HepG2 (cell line): ENCODE measurements at regions not wholly inside any gene's neighbourhood (a gene's known extent, or its start where the extent isn't known, plus 50 kb on each side); places are given as distances from the start of the nearest gene placed in this dataset.

Experiments used
- ATAC-seq: fragments of 200-7000 bp; cut with Tn5 transposase; 3 replicates; pipeline ENCODE4 v1.9.1; 2020; ENCODE audit warnings: mild to moderate bottlenecking, moderate library complexity
- BruUV-seq: library from RNA; stranded (reverse); fragments of 400-500 nt; replicated peaks from 2 replicates; lab custom pipeline; 2021; lab: Mats Ljungman, UMichigan
- CTCF ChIA-PET: fragments of 300-600 bp; formaldehyde crosslinking; extraction: SDS; loops from one replicate; lab custom pipeline; 2021; ENCODE audit warnings: low total read pairs, inconsistent platforms, low intra/inter-chr PET ratio; lab: Yijun Ruan, JAX
- POLR2A ChIA-PET: fragments of 350-600 bp; sonication (Branson Sonifier 250); formaldehyde crosslinking; loops from one replicate; lab custom pipeline; 2020; ENCODE audit warnings: antibody characterized with exemption, inconsistent platforms; lab: Yijun Ruan, JAX
- DNase-seq: peaks from one replicate; pipeline ENCODE4 v3.0.0-alpha.2; 2015; ENCODE audit warnings: low spot score
- FAIRE-seq: peaks from 3 replicates; lab custom pipeline; 2011; peaks lifted over from hg19 to GRCh38; lab: Jason Lieb, UNC
- H2AFZ ChIP-seq: one replicate; pipeline ENCODE4 v1.6.1; 2011; ENCODE audit warnings: low read length, inconsistent platforms
- H3K27ac ChIP-seq: fragments of 300-600 bp; 3 replicates; pipeline ENCODE4 v1.8.0; 2011; ENCODE audit warnings: mixed run types, mild to moderate bottlenecking, mixed read lengths, low read length, inconsistent platforms; ENCODE audit not compliant: insufficient read depth; ENCODE audit errors: extremely low read length
- H3K27me3 ChIP-seq, 2 experiments: fragments of 200-600 bp in 1 of 2; 2 replicates in 1 of 2; 3 replicates in 1 of 2; pipeline versions ENCODE4 v1.6.0 to v1.8.0; 2011; ENCODE audit warnings: low read length in 2 of 2, mild to moderate bottlenecking in 2 of 2, moderate library complexity in 2 of 2, inconsistent platforms in 1 of 2; ENCODE audit not compliant: insufficient read depth in 2 of 2, control insufficient read depth in 1 of 2
- H3K36me3 ChIP-seq, 2 experiments: fragments of 200-600 bp in 1 of 2; replicated peaks in 1 of 2; 2 replicates in 1 of 2; 3 replicates in 1 of 2; pipeline versions ENCODE4 v1.5.1 to v1.8.0; 2011; ENCODE audit warnings: low read length in 2 of 2, inconsistent platforms in 1 of 2; ENCODE audit not compliant: insufficient read depth in 2 of 2, control insufficient read depth in 1 of 2
- H3K4me1 ChIP-seq: 2 replicates; pipeline ENCODE4 v1.5.1; 2012; ENCODE audit warnings: low read length, inconsistent platforms; ENCODE audit not compliant: insufficient read depth
- H3K4me2 ChIP-seq: 2 replicates; pipeline ENCODE4 v1.6.0; 2011; ENCODE audit warnings: low read depth, low read length, inconsistent platforms
- H3K4me3 ChIP-seq, 3 experiments: fragments of 200-600 bp in 1 of 3; sonication (generic), shearing (Covaris generic) in 1 of 3; replicated peaks in 1 of 3; 2 replicates each; pipeline ENCODE4 v1.5.1; 2011 to 2016; ENCODE audit warnings: low read length in 3 of 3, inconsistent platforms in 2 of 3, low read depth in 2 of 3, mild to moderate bottlenecking in 2 of 3, control low read depth in 1 of 3, mixed read lengths in 1 of 3; ENCODE audit not compliant: insufficient read depth in 1 of 3
- H3K79me2 ChIP-seq: one replicate; pipeline ENCODE4 v1.6.1; 2011; ENCODE audit warnings: low read length, inconsistent platforms; ENCODE audit not compliant: insufficient read depth
- H3K9ac ChIP-seq: 2 replicates; pipeline ENCODE4 v1.6.0; 2011; ENCODE audit warnings: mild to moderate bottlenecking, low read depth, low read length, inconsistent platforms; ENCODE audit not compliant: insufficient read depth
- H3K9me3 ChIP-seq: 2 replicates; pipeline ENCODE4 v1.5.1; 2012; ENCODE audit warnings: mild to moderate bottlenecking, low read length
- H4K20me1 ChIP-seq: 2 replicates; pipeline ENCODE4 v1.6.0; 2011; ENCODE audit warnings: inconsistent platforms, mild to moderate bottlenecking, low read length, moderate library complexity; ENCODE audit not compliant: insufficient read depth
- ATF6 ChIP-seq: sonication (generic); formaldehyde crosslinking; conservative IDR thresholded peaks from 2 replicates; pipeline ENCODE4 v1.4.0; 2020; ENCODE audit warnings: missing genetic modification reagents
- BCL3 ChIP-seq: sonication (generic); formaldehyde crosslinking; IDR thresholded peaks from 2 replicates; pipeline ENCODE4 v1.5.1; 2020; ENCODE audit warnings: mild to moderate bottlenecking, missing genetic modification reagents, moderate library complexity
- RARA ChIP-seq: IDR thresholded peaks from 2 replicates; pipeline ENCODE4 v1.6.1; 2016; ENCODE audit warnings: missing genetic modification reagents, missing compliant biosample characterization
- SETDB1 ChIP-seq: sonication (generic); formaldehyde crosslinking; IDR thresholded peaks from 2 replicates; pipeline ENCODE4 v1.5.1; 2020; ENCODE audit warnings: missing genetic modification reagents, mild to moderate bottlenecking, borderline replicate concordance
- SRSF9 ChIP-seq: fragments of 200-400 bp; formaldehyde crosslinking; IDR thresholded peaks from 2 replicates; pipeline ENCODE4 v1.6.1; 2018; ENCODE audit warnings: borderline replicate concordance, mild to moderate bottlenecking, low read depth, low read length; ENCODE audit not compliant: insufficient read depth, poor library complexity, severe bottlenecking
- SSRP1 ChIP-seq: IDR thresholded peaks from 2 replicates; pipeline ENCODE4 v1.6.1; 2016; ENCODE audit warnings: control low read depth
- ZNF34 ChIP-seq: sonication (generic); formaldehyde crosslinking; IDR thresholded peaks from 2 replicates; pipeline ENCODE4 v1.4.0; 2020; ENCODE audit warnings: mild to moderate bottlenecking, missing genetic modification reagents, borderline replicate concordance
- ZNF501 ChIP-seq: sonication (generic); formaldehyde crosslinking; IDR thresholded peaks from 2 replicates; pipeline ENCODE4 v1.5.1; 2020; ENCODE audit warnings: mild to moderate bottlenecking, moderate library complexity, missing genetic modification reagents
- ZNF615 ChIP-seq: sonication (generic); formaldehyde crosslinking; IDR thresholded peaks from 2 replicates; pipeline ENCODE4 v1.5.0; 2020; ENCODE audit warnings: mild to moderate bottlenecking, missing genetic modification reagents, borderline replicate concordance
- ZNF790 ChIP-seq: sonication (generic); formaldehyde crosslinking; IDR thresholded peaks from 2 replicates; pipeline ENCODE4 v1.8.0; 2022; ENCODE audit warnings: missing genetic modification reagents, mild to moderate bottlenecking, borderline replicate concordance
- WGBS: methylation state at CpG from one replicate; pipeline ENCODE4 v1.1.6; 2017; ENCODE audit warnings: low lambda C conversion rate; 5-methylcytosine and 5-hydroxymethylcytosine counted together
- in situ Hi-C: cut with HindIII; loops from 2 replicates; pipeline ENCODE4 v1.10.0; 2017; ENCODE audit warnings: low pct_unique_long_range_greater_than_20kb; ENCODE audit not compliant: extremely low pct_ligation_motif_present
- intact Hi-C: fragments of 100-400 bp; cut with micrococcal nuclease; formaldehyde crosslinking; loops from one replicate; pipeline ENCODE4 v1.10.0; 2022; ENCODE audit not compliant: unreplicated experiment
- TF ChIP-seq, protein P1 (sequence below): IDR thresholded peaks from 2 replicates; pipeline ENCODE4 v1.4.0; 2020; ENCODE audit warnings: mild to moderate bottlenecking, missing genetic modification reagents

DNA sequence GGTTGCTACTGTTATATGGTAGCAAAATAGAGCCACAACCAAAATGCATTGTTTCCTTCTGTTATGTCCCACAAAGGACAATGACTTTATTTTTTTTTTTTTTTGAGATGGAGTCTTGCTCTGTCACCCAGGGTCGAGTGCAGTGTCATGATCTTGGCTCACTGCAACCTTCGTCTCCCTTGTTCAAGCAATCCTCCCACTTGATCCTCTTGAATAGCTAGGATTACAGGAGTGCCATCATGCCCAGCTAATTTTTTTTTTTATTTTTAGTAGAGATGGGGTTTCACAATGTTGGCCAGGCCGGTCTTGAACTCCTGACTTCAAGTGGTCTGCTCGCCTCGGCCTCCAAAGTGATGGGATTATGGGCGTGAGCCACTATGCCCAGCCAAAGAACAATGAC, 527.7 kb upstream of the SGCD start:
- TF ChIP-seq RARA (CRISPR knock-in tag) (no peak), SRSF9 (no peak), ATF6 (CRISPR knock-in tag) (no peak), ZNF501 (CRISPR knock-in tag) (no peak), ZNF34 (CRISPR knock-in tag) (no peak), BCL3 (no peak), ZNF790 (CRISPR knock-in tag) (no peak), ZNF615 (CRISPR knock-in tag) (no peak), SSRP1 (CRISPR knock-in tag) (no peak), SETDB1 (CRISPR knock-in tag) (no peak)
- TF ChIP-seq, protein P1, sequence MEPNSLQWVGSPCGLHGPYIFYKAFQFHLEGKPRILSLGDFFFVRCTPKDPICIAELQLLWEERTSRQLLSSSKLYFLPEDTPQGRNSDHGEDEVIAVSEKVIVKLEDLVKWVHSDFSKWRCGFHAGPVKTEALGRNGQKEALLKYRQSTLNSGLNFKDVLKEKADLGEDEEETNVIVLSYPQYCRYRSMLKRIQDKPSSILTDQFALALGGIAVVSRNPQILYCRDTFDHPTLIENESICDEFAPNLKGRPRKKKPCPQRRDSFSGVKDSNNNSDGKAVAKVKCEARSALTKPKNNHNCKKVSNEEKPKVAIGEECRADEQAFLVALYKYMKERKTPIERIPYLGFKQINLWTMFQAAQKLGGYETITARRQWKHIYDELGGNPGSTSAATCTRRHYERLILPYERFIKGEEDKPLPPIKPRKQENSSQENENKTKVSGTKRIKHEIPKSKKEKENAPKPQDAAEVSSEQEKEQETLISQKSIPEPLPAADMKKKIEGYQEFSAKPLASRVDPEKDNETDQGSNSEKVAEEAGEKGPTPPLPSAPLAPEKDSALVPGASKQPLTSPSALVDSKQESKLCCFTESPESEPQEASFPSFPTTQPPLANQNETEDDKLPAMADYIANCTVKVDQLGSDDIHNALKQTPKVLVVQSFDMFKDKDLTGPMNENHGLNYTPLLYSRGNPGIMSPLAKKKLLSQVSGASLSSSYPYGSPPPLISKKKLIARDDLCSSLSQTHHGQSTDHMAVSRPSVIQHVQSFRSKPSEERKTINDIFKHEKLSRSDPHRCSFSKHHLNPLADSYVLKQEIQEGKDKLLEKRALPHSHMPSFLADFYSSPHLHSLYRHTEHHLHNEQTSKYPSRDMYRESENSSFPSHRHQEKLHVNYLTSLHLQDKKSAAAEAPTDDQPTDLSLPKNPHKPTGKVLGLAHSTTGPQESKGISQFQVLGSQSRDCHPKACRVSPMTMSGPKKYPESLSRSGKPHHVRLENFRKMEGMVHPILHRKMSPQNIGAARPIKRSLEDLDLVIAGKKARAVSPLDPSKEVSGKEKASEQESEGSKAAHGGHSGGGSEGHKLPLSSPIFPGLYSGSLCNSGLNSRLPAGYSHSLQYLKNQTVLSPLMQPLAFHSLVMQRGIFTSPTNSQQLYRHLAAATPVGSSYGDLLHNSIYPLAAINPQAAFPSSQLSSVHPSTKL, result no peak
- TF ChIP-seq, all 625 proteins: peak for 0
- intact Hi-C loops (no loop called here), in situ Hi-C loops (no loop called here)
- no peak overlapping the region for H3K27ac ChIP-seq
- no peak for FAIRE-seq
- no TSS peak for BruUV-seq
- no peaks in the 10 kb centered on the region for H3K4me1 ChIP-seq
- H3K36me3 ChIP-seq, result no peaks in the 10 kb centered on the region
- no peak overlapping the region for H3K4me3 ChIP-seq
- H3K9me3 ChIP-seq, result peaks cover 23% of the 10 kb centered on the region
- no peak overlapping the region for H3K4me2 ChIP-seq
- DNase-seq, result no peak
- H3K79me2 ChIP-seq, result no peaks in the 10 kb centered on the region
- 8% methylated on average over 6 of the region's 6 CpGs for WGBS
- no peak for ATAC-seq
- ChIA-PET CTCF (no interaction called here), POLR2A (no interaction called here)
- H3K27me3 ChIP-seq, result no peaks in the 10 kb centered on the region
- H4K20me1 ChIP-seq, result no peaks in the 10 kb centered on the region
- no peak overlapping the region for H3K9ac ChIP-seq
- no peak overlapping the region for H2AFZ ChIP-seq
